ENCODE measurements at regions not wholly inside any gene's neighbourhood (a gene's known extent, or its start where the extent isn't known, plus 50 kb on each side); places are given as distances from the start of the nearest gene placed in this dataset.

GRCh38 chr2:103284750-103285149 lies 522.9 kb downstream of the TMEM182 start:
- no peak for ATAC-seq

GRCh38 chr2:103285354-103285753 lies 523.5 kb downstream of the TMEM182 start:
- ATAC-seq: no peak

GRCh38 chr2:103287746-103288145 lies 525.9 kb downstream of the TMEM182 start:
- ATAC-seq: no peak

GRCh38 chr2:103288696-103289095 lies 526.9 kb downstream of the TMEM182 start:
- no peak for ATAC-seq

GRCh38 chr2:103289105-103289725 lies 527.4 kb downstream of the TMEM182 start:
- ATAC-seq: no peak

- no peak for ATAC-seq
Observed at GRCh38 chr2:103292573-103292972, 530.7 kb downstream of the TMEM182 start.

- ATAC-seq: no peak
Observed at GRCh38 chr2:103293067-103293741, 531.4 kb downstream of the TMEM182 start.

GRCh38 chr2:103293742-103294077 lies 531.9 kb downstream of the TMEM182 start:
- no peak for ATAC-seq

- no peak for ATAC-seq
Observed at GRCh38 chr2:103294420-103294819, 532.6 kb downstream of the TMEM182 start.

GRCh38 chr2:103295591-103295990 lies 533.8 kb downstream of the TMEM182 start:
- no peak for ATAC-seq

GRCh38 chr2:103324671-103325070 lies 562.8 kb downstream of the TMEM182 start:
- no peak for ATAC-seq

GRCh38 chr2:103327386-103327785 lies 565.6 kb downstream of the TMEM182 start:
- no peak for ATAC-seq

GRCh38 chr2:103327966-103328365 lies 566.1 kb downstream of the TMEM182 start:
- ATAC-seq: no peak

- no peak for ATAC-seq
Observed at GRCh38 chr2:103335403-103335802, 573.6 kb downstream of the TMEM182 start.

- ATAC-seq: no peak
Observed at GRCh38 chr2:103338819-103339218, 577.0 kb downstream of the TMEM182 start.

GRCh38 chr2:103346780-103347179 lies 584.9 kb downstream of the TMEM182 start:
- no peak for ATAC-seq

- no peak for ATAC-seq
Observed at GRCh38 chr2:103353774-103354173, 591.9 kb downstream of the TMEM182 start.

- ATAC-seq: no peak
Observed at GRCh38 chr2:103355287-103355686, 593.5 kb downstream of the TMEM182 start.

GRCh38 chr2:103361712-103362111 lies 599.9 kb downstream of the TMEM182 start:
- no peak for ATAC-seq

- ATAC-seq: no peak
Observed at GRCh38 chr2:103363639-103364038, 601.8 kb downstream of the TMEM182 start.

GRCh38 chr2:103364177-103364576 lies 602.3 kb downstream of the TMEM182 start:
- no peak for ATAC-seq

GRCh38 chr2:103365071-103365470 lies 603.2 kb downstream of the TMEM182 start:
- no peak for ATAC-seq

GRCh38 chr2:103367877-103368276 lies 606.0 kb downstream of the TMEM182 start:
- no peak for ATAC-seq

GRCh38 chr2:103383541-103383940 lies 621.7 kb downstream of the TMEM182 start:
- no peak for ATAC-seq

GRCh38 chr2:103386872-103387271 lies 625.0 kb downstream of the TMEM182 start:
- ATAC-seq: no peak

Data from esophagus mucosa (tissue), 1 donor.